PC-3 (cell line): ENCODE measurements at regions not wholly inside any gene's neighbourhood (a gene's known extent, or its start where the extent isn't known, plus 50 kb on each side); places are given as distances from the start of the nearest gene placed in this dataset.

Experiments used
- ATAC-seq: fragments of 200-7000 bp; cut with Tn5 transposase; 2 replicates; pipeline ENCODE4 v1.9.1; 2020; ENCODE audit warnings: mild to moderate bottlenecking, moderate library complexity
- BruUV-seq: library from RNA; stranded (reverse); fragments of 400-500 nt; replicated peaks from 2 replicates; lab custom pipeline; 2021; lab: Mats Ljungman, UMichigan
- CTCF ChIA-PET: fragments of 300-600 bp; sonication (Branson Sonifier 250); formaldehyde crosslinking; loops from one replicate; lab custom pipeline; 2022; ENCODE audit warnings: antibody characterized with exemption; lab: Charles Lee
- POLR2A ChIA-PET: fragments of 300-600 bp; sonication (Branson Sonifier 250); formaldehyde crosslinking; loops from one replicate; lab custom pipeline; 2022; ENCODE audit warnings: antibody characterized with exemption; ENCODE audit not compliant: unreplicated experiment; lab: Charles Lee
- DNase-seq: peaks from one replicate; pipeline ENCODE4 v3.0.0-alpha.2; 2015
- H2AFZ ChIP-seq: fragments of 300-600 bp; sonication (generic); 2 replicates; pipeline ENCODE4 v1.6.0; 2016; ENCODE audit warnings: antibody characterized with exemption, low read length
- H3F3A ChIP-seq: fragments of 300-600 bp; sonication (generic); one replicate; pipeline ENCODE4 v1.6.0; 2017; ENCODE audit warnings: antibody characterized with exemption, low read length, control low read depth, mild to moderate bottlenecking; ENCODE audit not compliant: unreplicated experiment
- H3K27ac ChIP-seq: fragments of 300-600 bp; sonication (generic); 2 replicates; pipeline ENCODE4 v1.5.1; 2016; ENCODE audit warnings: mild to moderate bottlenecking, low read length
- H3K27me3 ChIP-seq: fragments of 300-600 bp; sonication (generic); 2 replicates; pipeline ENCODE4 v1.6.1; 2016; ENCODE audit warnings: low read length, mixed read lengths
- H3K36me3 ChIP-seq: fragments of 300-600 bp; sonication (generic); 2 replicates; pipeline ENCODE4 v1.6.1; 2016; ENCODE audit warnings: low read depth, mixed run types, low read length, mixed read lengths
- H3K4me1 ChIP-seq: fragments of 300-600 bp; sonication (generic); 2 replicates; pipeline ENCODE4 v1.5.1; 2016; ENCODE audit warnings: low read length; ENCODE audit not compliant: insufficient read depth
- H3K4me2 ChIP-seq: fragments of 300-600 bp; sonication (generic); 2 replicates; pipeline ENCODE4 v1.6.0; 2016; ENCODE audit warnings: low read length
- H3K4me3 ChIP-seq: fragments of 300-600 bp; sonication (generic); 2 replicates; pipeline ENCODE4 v1.5.1; 2016; ENCODE audit warnings: mild to moderate bottlenecking, low read length, mixed read lengths
- H3K79me2 ChIP-seq: fragments of 300-600 bp; sonication (generic); 2 replicates; pipeline ENCODE4 v1.6.1; 2017; ENCODE audit warnings: low read length, mixed read lengths
- H3K9ac ChIP-seq: fragments of 300-600 bp; sonication (generic); 2 replicates; pipeline ENCODE4 v1.6.0; 2016; ENCODE audit warnings: mild to moderate bottlenecking, low read length
- H3K9me2 ChIP-seq: fragments of 300-600 bp; sonication (generic); replicated peaks from 2 replicates; pipeline ENCODE4 v1.6.1; 2016; ENCODE audit warnings: mixed run types, low read length, mixed read lengths
- H3K9me3 ChIP-seq: fragments of 300-600 bp; sonication (generic); 2 replicates; pipeline ENCODE4 v1.6.1; 2016; ENCODE audit warnings: low read length, mixed read lengths
- H4K20me1 ChIP-seq: fragments of 300-600 bp; sonication (generic); 2 replicates; pipeline ENCODE4 v1.6.1; 2016; ENCODE audit warnings: low read length, mixed read lengths
- EZH2 ChIP-seq: fragments of 300-600 bp; sonication (generic); IDR thresholded peaks from one replicate; pipeline ENCODE4 v1.6.1; 2017; ENCODE audit warnings: antibody characterized with exemption, mild to moderate bottlenecking, low read length; ENCODE audit not compliant: unreplicated experiment
- EZH2phosphoT487 ChIP-seq: fragments of 300-600 bp; sonication (generic); IDR thresholded peaks from 2 replicates; pipeline ENCODE4 v1.6.1; 2018; ENCODE audit warnings: mild to moderate bottlenecking, antibody characterized with exemption, low read length, borderline replicate concordance
- intact Hi-C: fragments of 100-400 bp; cut with micrococcal nuclease; formaldehyde crosslinking; loops from 2 replicates; pipeline ENCODE4 v1.9.0; 2023
- TF ChIP-seq, protein P1 (sequence below): fragments of 300-600 bp; sonication (generic); conservative IDR thresholded peaks from 2 replicates; pipeline ENCODE4 v1.5.1; 2017; ENCODE audit warnings: antibody characterized with exemption, low read depth, mild to moderate bottlenecking, low read length

DNA sequence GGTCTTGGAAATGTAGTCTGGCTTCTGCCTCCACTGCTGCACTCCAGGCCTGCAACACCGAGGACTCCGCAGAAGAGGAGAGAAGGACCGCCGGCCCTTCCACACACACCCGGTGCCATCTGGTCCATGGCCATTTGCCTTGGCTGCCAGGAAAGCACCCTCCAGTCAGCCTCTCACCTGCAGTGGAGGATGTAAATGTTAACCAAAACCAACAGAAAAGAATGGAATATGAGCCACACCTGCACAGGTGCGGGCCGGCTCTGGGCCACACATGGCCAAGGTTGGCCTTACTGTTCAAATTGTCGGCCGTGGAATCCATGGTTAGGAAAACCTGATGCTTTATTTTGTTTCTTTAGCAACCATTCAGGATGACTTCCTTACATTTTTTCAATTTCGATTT is 178.3 kb upstream of the C2CD4B start:
- H4K20me1 ChIP-seq: no peaks in the 10 kb centered on the region
- H3K27ac ChIP-seq: no peak overlapping the region
- no peak overlapping the region for H3K4me2 ChIP-seq
- H3K79me2 ChIP-seq: no peaks in the 10 kb centered on the region
- no TSS peak for BruUV-seq
- H3K9me3 ChIP-seq: no peaks in the 10 kb centered on the region
- ATAC-seq (no peak), DNase-seq (no peak)
- H2AFZ ChIP-seq: no peak overlapping the region
- H3K4me1 ChIP-seq: peaks cover 4% of the 10 kb centered on the region
- TF ChIP-seq, protein P1, sequence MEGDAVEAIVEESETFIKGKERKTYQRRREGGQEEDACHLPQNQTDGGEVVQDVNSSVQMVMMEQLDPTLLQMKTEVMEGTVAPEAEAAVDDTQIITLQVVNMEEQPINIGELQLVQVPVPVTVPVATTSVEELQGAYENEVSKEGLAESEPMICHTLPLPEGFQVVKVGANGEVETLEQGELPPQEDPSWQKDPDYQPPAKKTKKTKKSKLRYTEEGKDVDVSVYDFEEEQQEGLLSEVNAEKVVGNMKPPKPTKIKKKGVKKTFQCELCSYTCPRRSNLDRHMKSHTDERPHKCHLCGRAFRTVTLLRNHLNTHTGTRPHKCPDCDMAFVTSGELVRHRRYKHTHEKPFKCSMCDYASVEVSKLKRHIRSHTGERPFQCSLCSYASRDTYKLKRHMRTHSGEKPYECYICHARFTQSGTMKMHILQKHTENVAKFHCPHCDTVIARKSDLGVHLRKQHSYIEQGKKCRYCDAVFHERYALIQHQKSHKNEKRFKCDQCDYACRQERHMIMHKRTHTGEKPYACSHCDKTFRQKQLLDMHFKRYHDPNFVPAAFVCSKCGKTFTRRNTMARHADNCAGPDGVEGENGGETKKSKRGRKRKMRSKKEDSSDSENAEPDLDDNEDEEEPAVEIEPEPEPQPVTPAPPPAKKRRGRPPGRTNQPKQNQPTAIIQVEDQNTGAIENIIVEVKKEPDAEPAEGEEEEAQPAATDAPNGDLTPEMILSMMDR: no peak
- ChIA-PET CTCF (no interaction called here), POLR2A (no interaction called here)
- no peaks in the 10 kb centered on the region for H3K36me3 ChIP-seq
- no peaks in the 10 kb centered on the region for H3K27me3 ChIP-seq
- H3K9ac ChIP-seq: no peak overlapping the region
- H3K9me2 ChIP-seq: no peaks in the 10 kb centered on the region
- intact Hi-C loops: no loop called here
- H3F3A ChIP-seq: no peaks in the 10 kb centered on the region
- no peak overlapping the region for H3K4me3 ChIP-seq

DNA sequence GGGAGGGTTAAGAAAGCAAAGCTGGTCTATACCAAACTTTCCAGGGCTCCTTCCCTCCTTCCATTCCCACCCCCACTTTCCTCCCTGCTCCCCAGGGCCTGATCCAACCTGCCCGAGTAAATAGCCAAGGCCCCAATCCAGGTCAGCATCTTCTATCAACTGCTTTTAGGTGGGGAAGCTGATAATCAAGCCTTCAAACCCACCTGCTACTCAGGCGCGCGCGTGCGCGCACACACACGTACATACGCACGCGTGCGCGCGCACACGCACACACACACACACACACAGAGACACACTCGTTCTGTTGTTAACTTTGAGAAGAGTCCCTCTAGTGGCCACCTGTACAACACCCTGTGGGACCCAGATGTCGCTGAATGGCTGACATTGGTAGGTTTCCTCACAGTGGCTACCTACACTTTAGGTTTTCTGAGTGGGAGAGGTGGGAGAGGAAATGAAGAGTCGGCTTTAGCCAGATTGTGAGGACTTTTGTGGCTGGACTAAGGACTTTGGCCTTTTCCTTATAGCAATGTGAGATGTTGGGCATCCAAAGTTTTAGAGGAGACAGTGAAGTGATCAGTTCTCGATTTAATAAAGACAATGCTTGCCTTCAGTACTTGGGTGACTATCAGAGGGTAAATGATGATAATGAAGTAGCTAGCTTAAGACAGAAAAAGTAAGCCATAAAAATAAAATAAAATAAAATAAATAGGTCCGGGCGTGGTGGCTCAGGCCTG is 179.9 kb upstream of the C2CD4B start:
- intact Hi-C loops: no loop called here

DNA sequence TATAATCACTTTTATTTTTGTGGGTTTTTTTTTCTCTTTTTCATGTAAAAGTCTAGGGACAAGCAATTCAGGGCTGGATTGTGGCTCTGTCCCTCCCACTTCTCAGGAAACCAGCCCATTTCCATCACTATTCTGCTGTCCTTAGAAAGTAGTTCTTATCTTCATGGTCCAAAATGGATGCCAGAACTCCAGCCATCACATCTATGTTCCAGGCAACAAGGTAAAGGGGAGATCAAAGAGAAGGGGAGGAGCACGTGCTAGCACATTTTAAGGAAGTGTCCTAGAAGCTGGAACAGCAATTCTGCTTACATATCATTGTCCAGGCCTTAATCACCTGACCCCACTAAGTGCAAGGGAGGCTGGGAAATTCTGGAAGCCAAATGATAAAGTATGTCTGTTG is 181.1 kb upstream of the C2CD4B start:
- H3K27me3 ChIP-seq: no peaks in the 10 kb centered on the region
- no peaks in the 10 kb centered on the region for H4K20me1 ChIP-seq
- no peak for DNase-seq
- no peak overlapping the region for H3K9ac ChIP-seq
- H3K9me3 ChIP-seq: no peaks in the 10 kb centered on the region
- intact Hi-C loops: no loop called here
- CTCF ChIA-PET: no interaction called here
- H3K27ac ChIP-seq: no peak overlapping the region
- H3K79me2 ChIP-seq: no peaks in the 10 kb centered on the region
- ATAC-seq: no peak
- H3K4me1 ChIP-seq: no peaks in the 10 kb centered on the region
- no TSS peak for BruUV-seq
- POLR2A ChIA-PET: no interaction called here
- TF ChIP-seq EZH2 (no peak), EZH2phosphoT487 (no peak)
- TF ChIP-seq, protein P1: no peak
- H2AFZ ChIP-seq: no peak overlapping the region
- no peaks in the 10 kb centered on the region for H3K36me3 ChIP-seq
- H3K4me3 ChIP-seq: no peak overlapping the region
- no peaks in the 10 kb centered on the region for H3F3A ChIP-seq
- H3K9me2 ChIP-seq: no peaks in the 10 kb centered on the region
- H3K4me2 ChIP-seq: no peak overlapping the region

More for the DNA sequence above, 179.9 kb upstream of the C2CD4B start:
- H3K27me3 ChIP-seq: no peaks in the 10 kb centered on the region
- BruUV-seq: no TSS peak
- H3K4me2 ChIP-seq: peak overlapping the region; percentile 61
- TF ChIP-seq EZH2 (no peak), EZH2phosphoT487 (no peak)
- TF ChIP-seq, protein P1: peak; percentile 79
- H3K27ac ChIP-seq: no peak overlapping the region
- no peak overlapping the region for H3K9ac ChIP-seq
- DNase-seq (peak; percentile 85), ATAC-seq (peak; percentile 87)
- H4K20me1 ChIP-seq: no peaks in the 10 kb centered on the region
- H3K9me3 ChIP-seq: no peaks in the 10 kb centered on the region
- H2AFZ ChIP-seq: peak overlapping the region; percentile 58
- ChIA-PET CTCF (no interaction called here), POLR2A (no interaction called here)
- no peaks in the 10 kb centered on the region for H3K36me3 ChIP-seq
- H3K4me3 ChIP-seq: peak overlapping the region; percentile 18; the same call in 1 of the 2 replicates
- no peaks in the 10 kb centered on the region for H3F3A ChIP-seq
- H3K9me2 ChIP-seq: no peaks in the 10 kb centered on the region
- no peaks in the 10 kb centered on the region for H3K79me2 ChIP-seq
- no peaks in the 10 kb centered on the region for H3K4me1 ChIP-seq
